ENCODE measurements at regions not wholly inside any gene's neighbourhood (a gene's known extent, or its start where the extent isn't known, plus 50 kb on each side); places are given as distances from the start of the nearest gene placed in this dataset.

DNA sequence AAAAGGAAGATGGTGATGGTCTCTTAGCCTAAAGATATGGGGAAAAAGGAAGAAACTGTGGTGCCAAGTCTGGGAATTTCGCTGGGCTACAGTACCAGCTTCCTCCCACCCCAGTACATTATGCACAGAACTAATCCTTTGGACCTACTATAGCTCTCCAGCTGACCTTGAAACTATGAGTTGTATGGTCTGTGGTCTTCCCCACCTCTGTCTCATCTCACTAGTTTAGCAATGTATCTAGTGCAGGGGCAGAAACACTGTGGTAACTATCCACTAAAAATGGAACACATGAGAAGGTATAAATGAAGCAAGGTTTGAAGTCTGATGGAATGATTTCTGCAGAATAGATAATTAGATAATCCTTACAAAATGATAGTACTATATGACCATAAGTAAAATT, 190.4 kb upstream of the CCDC150 start:
- no peak for DNase-seq

DNA sequence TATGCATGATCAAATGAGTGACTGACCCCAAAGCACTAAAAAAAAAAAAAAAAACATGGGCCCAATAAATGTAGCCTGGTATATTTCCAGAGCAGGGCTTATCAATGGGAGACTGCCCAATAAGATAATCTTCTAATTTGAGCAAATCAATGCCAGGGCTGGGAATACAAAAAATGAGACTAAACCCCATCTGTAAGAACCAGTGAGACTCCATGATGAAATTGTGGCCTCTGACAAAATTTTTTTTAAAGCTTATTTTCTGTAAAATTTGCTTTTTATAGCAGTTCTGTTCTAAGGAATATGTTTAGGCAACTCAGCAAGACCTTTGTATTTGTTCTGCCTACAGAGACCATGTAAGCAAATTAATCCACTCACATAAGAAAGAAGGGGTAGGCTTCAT, 186.8 kb upstream of the CCDC150 start:
- DNase-seq, result no peak

GRCh38 chr2:196453613-196454047, 185.9 kb upstream of the CCDC150 start:
- peak; percentile 57 for DNase-seq

GRCh38 chr2:196454492-196454891, 185.0 kb upstream of the CCDC150 start:
- no peak for DNase-seq

DNA sequence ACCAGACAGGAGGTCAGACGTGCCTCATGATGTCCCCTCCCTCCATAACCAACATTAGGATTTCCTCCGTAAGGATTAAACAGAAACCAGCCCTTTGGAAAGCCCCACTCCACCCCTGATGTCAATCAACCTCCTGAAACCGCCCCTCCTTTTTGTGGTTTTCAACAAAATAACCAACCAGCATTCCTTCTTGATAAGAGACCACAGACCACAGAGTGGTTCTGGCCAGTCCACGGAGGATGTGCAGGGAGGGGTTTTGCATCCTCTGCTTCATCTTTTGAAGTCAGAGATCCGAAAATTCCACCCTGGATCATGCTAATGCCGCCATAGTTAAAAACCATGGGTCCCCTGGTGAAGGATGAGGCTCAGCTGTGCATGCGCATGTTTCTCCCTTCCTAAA, 180.0 kb upstream of the CCDC150 start:
- DNase-seq, result no peak

GRCh38 chr2:196463706-196464105, 175.8 kb upstream of the CCDC150 start:
- no peak for DNase-seq

GRCh38 chr2:196464311-196464710, 175.2 kb upstream of the CCDC150 start:
- DNase-seq, result no peak

GRCh38 chr2:196466581-196466980, 172.9 kb upstream of the CCDC150 start:
- no peak for DNase-seq

DNA sequence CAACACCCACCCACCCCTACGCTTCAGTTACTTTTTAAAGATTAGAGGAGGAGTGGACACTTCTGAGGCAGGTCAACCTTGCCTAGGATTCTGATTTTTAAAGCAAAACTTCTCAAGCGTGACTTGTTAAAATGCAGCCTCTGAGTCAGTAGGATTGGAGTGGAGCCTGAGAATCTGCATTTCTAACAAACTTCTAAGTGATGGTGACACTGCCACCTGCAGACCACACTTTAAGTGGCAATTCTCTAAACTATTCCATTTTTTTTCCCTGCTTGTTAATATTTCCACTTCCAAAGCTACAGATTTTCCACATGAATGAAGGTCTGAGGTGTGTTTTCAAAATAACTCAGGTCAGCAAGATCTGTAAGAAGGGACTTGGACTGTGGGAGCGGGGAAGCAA, 171.1 kb upstream of the CCDC150 start:
- DNase-seq, result no peak

DNA sequence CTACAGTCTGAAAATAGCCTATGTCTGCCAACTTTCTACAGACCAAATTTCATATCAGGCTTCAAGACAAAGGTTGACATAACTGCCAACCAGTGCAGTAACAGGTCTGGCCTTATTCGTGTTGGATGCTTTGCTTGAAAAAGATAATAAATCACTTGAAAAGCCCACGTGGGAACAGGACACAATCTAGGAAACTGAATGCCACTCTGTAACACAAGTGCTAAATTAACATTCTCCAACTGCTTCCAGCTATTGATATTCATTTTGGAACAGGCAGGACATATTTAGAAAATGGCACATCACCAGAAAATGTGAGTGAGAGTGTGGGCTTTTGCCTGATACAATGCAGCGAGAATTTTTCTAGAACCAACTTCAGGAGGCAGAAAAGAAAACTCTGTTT, 165.9 kb upstream of the CCDC150 start:
- no peak for DNase-seq

DNA sequence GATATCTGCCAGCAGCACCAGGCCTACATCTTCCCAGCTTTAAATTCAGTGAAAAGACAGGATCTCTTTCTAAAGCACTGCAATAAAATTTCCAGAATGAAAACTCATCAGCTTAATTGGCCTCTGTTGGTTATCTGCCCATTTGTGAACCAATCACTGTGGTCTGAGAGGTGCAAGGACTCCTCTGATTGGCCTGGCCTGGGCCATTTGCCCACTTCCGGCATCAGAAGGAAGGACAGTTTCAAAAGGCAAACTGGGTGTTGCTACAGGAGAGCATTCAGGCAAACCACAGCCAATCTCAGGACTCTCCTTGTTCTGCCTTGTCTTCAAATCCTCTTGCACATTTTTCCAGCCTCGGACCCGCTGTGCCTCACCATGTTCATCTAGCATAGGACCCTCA, 163.9 kb upstream of the CCDC150 start:
- no peak for DNase-seq

DNA sequence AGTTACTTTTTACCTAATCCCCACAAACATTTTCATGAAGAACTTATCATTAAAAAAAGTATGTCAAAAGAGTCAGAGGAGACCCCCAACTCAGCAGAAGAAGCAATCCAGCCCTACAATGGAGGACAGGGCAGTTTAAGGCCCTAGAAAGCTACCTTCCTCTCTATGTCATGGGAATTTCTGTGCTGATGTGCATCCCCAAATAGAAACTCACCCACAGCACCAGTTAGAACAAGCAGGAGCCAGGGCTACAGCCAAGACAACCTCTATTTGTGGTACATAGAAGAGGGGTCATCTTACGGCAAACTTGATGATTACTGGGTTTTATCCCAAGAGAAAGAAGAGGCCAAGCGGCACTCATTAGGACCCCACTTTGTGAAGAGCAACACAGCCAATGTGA, 160.9 kb upstream of the CCDC150 start:
- DNase-seq, result no peak

- DNase-seq, result no peak
These were observed 160.2 kb upstream of the CCDC150 start for GRCh38 chr2:196479350-196479749.

GRCh38 chr2:196480653-196481323, 158.7 kb upstream of the CCDC150 start:
- DNase-seq, result no peak

DNA sequence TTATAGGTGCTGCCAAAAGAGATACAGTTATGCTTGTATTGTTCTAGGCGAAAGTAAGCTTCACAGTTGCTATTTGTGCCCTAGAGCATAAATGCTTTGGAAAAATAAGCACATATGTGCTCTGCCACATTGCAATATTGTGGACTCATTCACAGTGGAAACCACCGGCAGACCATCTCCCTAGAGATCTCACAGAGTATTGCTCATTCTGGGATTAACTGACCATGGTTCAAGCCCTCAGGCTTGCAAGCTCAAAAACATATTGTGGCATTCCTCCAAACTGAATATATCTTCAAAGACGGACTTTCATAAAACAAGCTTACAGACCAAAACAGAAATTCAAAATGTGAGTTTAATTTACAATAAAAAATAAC, 158.2 kb upstream of the CCDC150 start:
- DNase-seq, result no peak

DNA sequence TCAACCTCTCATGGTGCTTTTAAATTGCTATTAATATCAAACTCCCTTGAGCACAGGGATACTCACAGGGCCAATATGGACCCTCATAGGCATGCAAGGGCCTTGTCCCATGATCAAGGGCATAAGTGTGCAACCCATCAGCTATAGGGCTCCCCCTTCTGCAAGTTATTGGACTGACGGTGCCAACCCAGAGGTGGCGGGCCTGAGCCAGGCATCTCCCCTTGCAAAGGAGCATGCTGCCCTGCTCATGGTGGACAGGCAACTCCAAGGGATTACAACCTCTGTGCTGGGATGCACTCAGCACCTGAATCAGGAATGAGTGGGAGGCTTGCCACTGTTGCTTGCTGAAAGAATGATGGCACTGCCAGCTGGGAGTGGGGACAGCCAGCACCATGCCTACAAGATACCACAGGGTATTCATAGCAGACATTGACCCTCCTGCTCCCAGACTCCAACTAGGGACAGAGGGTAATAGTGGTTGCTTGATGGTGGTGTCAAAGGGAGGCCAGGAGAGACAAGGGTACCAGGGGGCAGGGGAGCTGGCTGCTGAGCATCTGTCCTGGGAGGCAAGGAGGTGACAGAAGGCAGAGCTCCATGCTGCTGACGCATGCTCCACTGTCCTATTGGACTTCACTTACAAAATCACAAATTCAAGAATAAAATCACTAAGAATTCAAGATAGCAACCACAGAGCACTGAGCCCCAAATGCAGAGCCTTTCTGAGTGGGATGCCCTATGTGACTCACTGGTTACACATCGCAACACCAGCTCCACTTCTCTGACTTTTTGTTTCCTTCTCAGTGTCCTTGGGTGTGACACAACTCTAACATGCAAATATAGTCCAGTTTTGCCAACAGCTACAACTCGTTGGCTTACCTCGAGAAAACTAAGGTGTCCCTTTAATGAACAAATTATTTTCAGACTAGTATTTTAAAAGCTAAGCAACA, 157.1 kb upstream of the CCDC150 start:
- DNase-seq, result no peak

DNA sequence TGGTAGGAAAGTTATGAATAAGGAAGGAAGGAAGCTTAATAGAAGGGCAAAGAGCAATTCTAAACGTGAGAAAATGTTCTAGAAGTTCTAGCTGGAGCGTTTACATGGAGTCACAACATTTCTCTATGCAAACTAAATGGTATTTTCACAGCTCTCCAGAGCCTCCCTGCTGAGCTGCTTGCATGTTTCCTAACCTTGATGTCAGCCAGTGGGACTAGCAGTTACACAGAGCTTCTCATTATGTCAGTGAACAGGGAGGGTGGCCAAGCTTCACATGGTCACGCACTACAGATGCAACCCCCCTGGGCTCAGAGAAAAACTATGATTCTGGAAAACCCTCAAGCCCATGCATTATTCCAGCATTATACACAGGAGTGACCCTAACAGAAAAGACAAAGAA, 153.4 kb upstream of the CCDC150 start:
- DNase-seq, result no peak

DNA sequence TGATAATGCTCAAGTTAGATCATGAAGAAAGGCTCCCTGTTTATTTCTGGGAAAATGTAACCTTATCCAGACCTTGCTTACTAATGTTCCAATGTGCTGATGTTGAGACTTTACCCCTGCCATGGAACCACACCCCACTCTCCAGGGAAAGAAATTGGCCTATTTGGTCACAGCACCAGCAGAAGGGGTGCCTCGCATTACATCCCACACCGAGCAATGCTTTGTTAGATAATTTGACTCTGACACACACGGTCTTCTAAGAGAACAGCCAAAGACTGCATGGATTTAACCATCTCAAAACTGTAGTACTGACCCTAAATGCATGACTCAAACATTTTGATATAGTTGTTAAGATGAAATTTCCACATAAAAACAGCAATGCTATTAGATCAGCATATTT, 152.1 kb upstream of the CCDC150 start:
- peak; percentile 43 for DNase-seq

DNA sequence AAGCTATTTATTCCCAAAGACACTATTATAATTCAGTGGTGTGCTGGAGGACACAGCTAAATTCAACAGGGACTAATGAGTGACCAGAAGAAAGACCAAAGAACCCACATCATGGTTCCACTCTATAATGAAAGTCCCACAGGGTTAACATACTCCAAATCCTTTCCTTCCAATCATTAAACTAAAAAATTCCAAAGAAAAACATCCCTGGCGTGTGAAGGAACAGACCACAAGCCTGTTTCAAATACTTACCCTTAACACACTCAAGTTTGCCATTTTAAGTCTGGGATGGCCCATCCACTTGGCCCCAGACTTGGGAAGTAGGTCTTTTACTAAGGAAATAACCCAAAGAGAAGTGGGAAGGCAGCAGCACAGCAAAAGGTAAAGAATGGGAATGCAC, 150.1 kb upstream of the CCDC150 start:
- DNase-seq, result no peak

GRCh38 chr2:196492946-196493345, 146.6 kb upstream of the CCDC150 start:
- DNase-seq, result no peak

GRCh38 chr2:196498962-196499361, 140.6 kb upstream of the CCDC150 start:
- no peak for DNase-seq

DNA sequence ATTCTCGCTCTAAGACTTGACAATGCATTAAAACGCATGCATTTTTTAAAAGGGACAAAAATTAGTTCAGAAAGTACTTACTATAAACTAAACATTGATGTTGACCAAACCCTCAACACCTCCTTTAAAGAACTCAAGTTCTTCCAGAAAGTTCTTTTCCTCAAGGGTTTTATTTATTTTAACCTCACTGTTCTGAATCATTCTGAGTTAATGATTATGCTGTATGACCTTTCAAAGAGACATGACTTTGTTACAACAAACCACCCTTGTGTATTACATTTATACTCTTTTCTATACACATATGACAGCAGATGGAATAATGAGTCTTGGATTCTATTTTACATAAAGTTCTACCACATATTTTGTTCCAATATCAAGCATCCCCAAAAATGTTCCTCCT, 139.8 kb upstream of the CCDC150 start:
- no peak for DNase-seq

DNA sequence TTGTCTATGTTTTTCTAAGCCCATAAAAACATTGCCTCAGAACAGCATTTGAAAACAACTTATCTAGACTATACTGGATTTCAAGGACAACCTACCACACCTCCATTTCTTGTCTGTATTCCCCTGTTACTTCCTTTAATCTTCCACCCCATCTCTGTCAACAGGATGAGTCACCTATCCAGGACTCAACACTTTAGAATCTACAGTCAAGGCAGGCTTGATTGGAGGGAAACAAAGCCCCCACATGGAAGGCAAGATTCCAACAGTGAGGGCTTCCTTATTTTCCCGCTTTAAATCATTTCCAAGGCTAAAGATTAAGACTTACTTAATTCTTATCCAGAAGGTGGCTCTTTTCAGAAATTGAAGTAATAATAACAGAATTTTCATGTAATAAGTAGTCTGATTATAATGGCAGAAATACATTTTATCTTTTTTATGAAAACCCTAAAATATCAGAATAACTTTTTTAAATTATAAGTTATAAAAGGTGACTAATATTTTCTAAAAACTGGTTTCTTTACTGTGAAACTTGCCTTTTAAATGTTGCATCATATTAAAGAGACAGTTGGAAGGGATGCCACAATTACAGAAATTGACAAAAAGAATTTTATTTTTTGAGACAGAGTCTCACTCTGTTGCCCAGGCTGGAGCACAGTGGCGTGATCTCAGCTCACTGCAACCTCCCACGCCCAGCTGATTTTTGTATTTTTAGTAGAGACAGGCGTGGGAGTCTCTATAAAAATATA, 138.7 kb upstream of the CCDC150 start:
- DNase-seq, result no peak

DNA sequence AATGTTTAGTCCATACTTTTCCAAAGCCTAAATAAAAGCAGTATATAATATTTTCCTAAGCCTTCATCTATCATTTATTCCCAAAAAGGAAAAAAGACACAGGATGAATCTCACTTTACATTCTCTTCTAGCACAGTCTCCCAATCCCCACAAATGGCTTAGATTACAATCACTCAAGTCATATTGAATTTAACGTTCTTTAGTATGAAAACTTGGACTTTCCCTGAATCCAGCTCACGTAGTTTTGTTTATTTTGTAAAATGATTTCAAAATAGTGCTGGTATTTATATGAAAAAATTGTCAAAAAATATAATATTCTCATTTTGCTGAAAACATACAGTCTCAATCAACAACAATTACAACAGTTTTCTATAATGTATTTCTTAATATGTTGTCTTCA, 137.7 kb upstream of the CCDC150 start:
- no peak for DNase-seq
